BLaER1 (cell line): ENCODE measurements at regions not wholly inside any gene's neighbourhood (a gene's known extent, or its start where the extent isn't known, plus 50 kb on each side); places are given as distances from the start of the nearest gene placed in this dataset.

Experiments used
- H3K27ac ChIP-seq: shearing (Covaris generic); formaldehyde crosslinking; 2 replicates; pipeline ENCODE4 v1.8.1; 2022
- H3K27me3 ChIP-seq: shearing (Covaris generic); formaldehyde crosslinking; 2 replicates; pipeline ENCODE4 v1.8.1; 2022
- H3K36me3 ChIP-seq: shearing (Covaris generic); formaldehyde crosslinking; 2 replicates; pipeline ENCODE4 v1.8.1; 2022
- H3K4me1 ChIP-seq: shearing (Covaris generic); formaldehyde crosslinking; 2 replicates; pipeline ENCODE4 v1.8.1; 2022
- H3K4me2 ChIP-seq: shearing (Covaris generic); formaldehyde crosslinking; 2 replicates; pipeline ENCODE4 v1.8.1; 2022
- H3K4me3 ChIP-seq: shearing (Covaris generic); formaldehyde crosslinking; 2 replicates; pipeline ENCODE4 v1.8.1; 2022
- H3K9ac ChIP-seq: shearing (Covaris generic); formaldehyde crosslinking; 2 replicates; pipeline ENCODE4 v1.8.1; 2022
- H3K9me3 ChIP-seq: shearing (Covaris generic); formaldehyde crosslinking; 2 replicates; pipeline ENCODE4 v1.8.1; 2022
- H4K20me1 ChIP-seq: shearing (Covaris generic); formaldehyde crosslinking; 2 replicates; pipeline ENCODE4 v1.8.1; 2022
- Cebpa-rat ChIP-seq: shearing (Covaris generic); IDR thresholded peaks from 2 replicates; pipeline ENCODE4 v1.8.1; 2022

GRCh38 chr16:72247821-72248253, 75.9 kb upstream of the PMFBP1 start:
- Histone ChIP-seq H3K27me3 (no peaks in the 10 kb centered on the region), H3K9ac (no peak overlapping the region), H3K9me3 (no peaks in the 10 kb centered on the region), H3K4me1 (no peaks in the 10 kb centered on the region), H3K27ac (no peak overlapping the region), H4K20me1 (no peaks in the 10 kb centered on the region), H3K36me3 (no peaks in the 10 kb centered on the region), H3K4me2 (no peak overlapping the region), H3K4me3 (no peak overlapping the region)
- TF ChIP-seq Cebpa-rat: no peak

DNA sequence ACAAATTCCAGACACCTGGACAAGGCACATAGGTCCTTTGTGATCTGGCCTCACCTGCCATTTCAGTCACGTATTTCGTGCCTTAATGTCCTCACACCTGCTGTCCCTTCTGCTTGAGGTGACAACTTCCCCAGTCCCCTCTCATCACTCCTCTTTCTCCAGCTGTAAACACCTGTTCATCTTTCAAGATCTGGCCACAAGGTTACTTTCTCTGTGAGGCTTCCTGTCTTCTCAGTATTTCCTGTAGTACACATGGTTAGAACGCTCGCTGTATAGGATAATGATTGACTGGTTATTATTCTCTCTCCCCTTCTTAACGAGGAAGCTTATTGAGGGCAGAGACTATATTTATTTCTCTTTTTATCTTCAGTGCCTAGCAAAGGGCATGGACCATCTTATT, 74.5 kb upstream of the PMFBP1 start:
- no peak overlapping the region for H3K27ac ChIP-seq
- no peak overlapping the region for H3K4me2 ChIP-seq
- H3K9me3 ChIP-seq: no peaks in the 10 kb centered on the region
- no peaks in the 10 kb centered on the region for H3K36me3 ChIP-seq
- TF ChIP-seq Cebpa-rat: no peak
- no peaks in the 10 kb centered on the region for H4K20me1 ChIP-seq
- no peaks in the 10 kb centered on the region for H3K27me3 ChIP-seq
- H3K4me3 ChIP-seq: no peak overlapping the region
- H3K4me1 ChIP-seq: no peaks in the 10 kb centered on the region
- H3K9ac ChIP-seq: no peak overlapping the region

DNA sequence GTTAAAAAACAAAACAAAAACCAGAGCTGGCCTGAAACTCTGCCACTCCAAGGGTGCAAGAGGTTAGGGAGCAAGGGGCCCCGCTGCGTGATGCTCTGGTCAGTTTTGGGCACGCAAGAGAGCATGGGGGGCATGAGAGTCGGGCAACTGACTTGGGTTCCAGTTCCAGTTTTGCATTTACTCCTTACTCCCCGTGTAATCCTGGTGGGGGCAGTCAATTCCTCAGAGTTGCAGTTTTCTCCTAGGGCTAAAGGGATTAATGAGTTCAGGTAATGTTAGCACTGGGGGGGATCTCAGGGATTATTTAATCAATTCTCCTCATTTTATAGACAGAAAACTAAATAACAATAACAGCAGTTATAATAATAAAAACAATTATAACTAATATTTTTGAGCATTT, 72.9 kb upstream of the PMFBP1 start:
- no peaks in the 10 kb centered on the region for H3K27me3 ChIP-seq
- no peak overlapping the region for H3K27ac ChIP-seq
- H4K20me1 ChIP-seq: no peaks in the 10 kb centered on the region
- H3K4me3 ChIP-seq: no peak overlapping the region
- H3K9ac ChIP-seq: no peak overlapping the region
- no peaks in the 10 kb centered on the region for H3K36me3 ChIP-seq
- H3K4me1 ChIP-seq: no peaks in the 10 kb centered on the region
- H3K9me3 ChIP-seq: no peaks in the 10 kb centered on the region
- no peak overlapping the region for H3K4me2 ChIP-seq
- no peak for TF ChIP-seq Cebpa-rat

DNA sequence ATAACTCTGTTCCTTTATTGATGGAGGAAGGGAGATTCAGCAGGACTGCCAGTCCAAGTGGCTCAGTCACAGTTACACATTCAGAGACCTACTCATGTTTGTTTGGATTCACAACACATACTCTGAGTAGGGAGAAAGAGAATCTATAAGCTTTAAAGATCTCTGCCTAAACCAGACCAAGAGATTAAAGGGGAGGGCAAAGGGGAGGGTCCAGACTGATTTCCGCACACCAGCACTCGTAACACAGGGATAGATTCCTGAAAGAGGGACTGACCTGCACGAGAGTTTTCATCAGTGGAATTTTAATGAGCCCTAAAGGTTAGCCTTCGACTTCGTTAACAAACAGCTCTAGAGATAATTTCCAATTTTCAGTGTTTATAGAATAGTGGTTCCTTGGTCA, 71.7 kb upstream of the PMFBP1 start:
- H4K20me1 ChIP-seq: no peaks in the 10 kb centered on the region
- no peaks in the 10 kb centered on the region for H3K27me3 ChIP-seq
- H3K9ac ChIP-seq: no peak overlapping the region
- H3K4me1 ChIP-seq: no peaks in the 10 kb centered on the region
- no peak overlapping the region for H3K27ac ChIP-seq
- TF ChIP-seq Cebpa-rat: no peak
- H3K36me3 ChIP-seq: no peaks in the 10 kb centered on the region
- no peak overlapping the region for H3K4me2 ChIP-seq
- no peaks in the 10 kb centered on the region for H3K9me3 ChIP-seq
- H3K4me3 ChIP-seq: no peak overlapping the region

DNA sequence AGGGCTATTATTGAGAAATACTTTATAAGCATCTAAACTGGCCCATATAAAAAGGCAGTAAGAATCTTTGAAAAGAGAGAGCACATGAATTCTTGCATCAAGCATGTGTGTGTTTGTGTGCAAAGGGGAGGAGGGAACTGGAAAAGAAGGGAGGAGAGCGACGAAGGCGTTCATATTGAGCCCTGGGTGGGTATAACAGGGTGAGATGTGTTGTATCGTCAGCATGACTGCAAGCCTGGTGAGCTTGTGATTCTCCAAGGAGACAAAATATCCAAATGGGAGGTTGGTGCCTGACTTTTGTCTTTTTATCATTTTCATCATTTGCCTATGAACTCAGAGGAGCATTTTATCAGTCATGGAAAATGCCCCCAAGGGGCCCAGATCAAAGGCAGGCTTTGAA, 70.8 kb upstream of the PMFBP1 start:
- TF ChIP-seq Cebpa-rat: no peak
- no peak overlapping the region for H3K9ac ChIP-seq
- H3K36me3 ChIP-seq: no peaks in the 10 kb centered on the region
- no peak overlapping the region for H3K4me3 ChIP-seq
- H3K27ac ChIP-seq: no peak overlapping the region
- H3K9me3 ChIP-seq: no peaks in the 10 kb centered on the region
- no peaks in the 10 kb centered on the region for H3K27me3 ChIP-seq
- no peak overlapping the region for H3K4me2 ChIP-seq
- no peaks in the 10 kb centered on the region for H4K20me1 ChIP-seq
- H3K4me1 ChIP-seq: no peaks in the 10 kb centered on the region

- Histone ChIP-seq H3K27me3 (no peaks in the 10 kb centered on the region), H3K4me1 (no peaks in the 10 kb centered on the region), H3K4me2 (no peak overlapping the region), H4K20me1 (no peaks in the 10 kb centered on the region), H3K36me3 (no peaks in the 10 kb centered on the region), H3K4me3 (no peak overlapping the region), H3K27ac (no peak overlapping the region), H3K9me3 (no peaks in the 10 kb centered on the region), H3K9ac (no peak overlapping the region)
- TF ChIP-seq Cebpa-rat: no peak
These were observed 70.0 kb upstream of the PMFBP1 start for GRCh38 chr16:72241930-72242329.

DNA sequence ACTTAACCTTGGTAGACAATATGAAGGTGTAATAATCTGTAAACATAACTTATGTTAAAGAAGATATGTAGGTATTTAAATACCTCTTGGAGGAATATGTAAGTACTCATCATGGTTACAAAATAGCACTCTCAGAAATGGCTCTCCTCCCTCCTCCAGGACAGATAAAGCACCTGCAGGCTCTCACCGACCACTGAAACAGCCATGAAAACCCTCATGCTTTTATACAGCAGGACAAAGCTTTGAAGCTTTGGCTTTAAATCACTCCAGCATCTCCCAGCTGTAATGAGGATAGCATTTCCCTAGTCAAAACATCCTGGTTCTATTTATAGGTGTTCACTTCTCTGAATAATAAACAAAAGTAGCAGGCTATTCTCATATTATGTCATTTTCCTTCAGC, 69.1 kb upstream of the PMFBP1 start:
- Histone ChIP-seq H3K9ac (no peak overlapping the region), H4K20me1 (no peaks in the 10 kb centered on the region), H3K27ac (no peak overlapping the region), H3K36me3 (no peaks in the 10 kb centered on the region), H3K4me1 (no peaks in the 10 kb centered on the region), H3K4me2 (no peak overlapping the region), H3K27me3 (no peaks in the 10 kb centered on the region), H3K4me3 (no peak overlapping the region), H3K9me3 (no peaks in the 10 kb centered on the region)
- TF ChIP-seq Cebpa-rat: no peak

DNA sequence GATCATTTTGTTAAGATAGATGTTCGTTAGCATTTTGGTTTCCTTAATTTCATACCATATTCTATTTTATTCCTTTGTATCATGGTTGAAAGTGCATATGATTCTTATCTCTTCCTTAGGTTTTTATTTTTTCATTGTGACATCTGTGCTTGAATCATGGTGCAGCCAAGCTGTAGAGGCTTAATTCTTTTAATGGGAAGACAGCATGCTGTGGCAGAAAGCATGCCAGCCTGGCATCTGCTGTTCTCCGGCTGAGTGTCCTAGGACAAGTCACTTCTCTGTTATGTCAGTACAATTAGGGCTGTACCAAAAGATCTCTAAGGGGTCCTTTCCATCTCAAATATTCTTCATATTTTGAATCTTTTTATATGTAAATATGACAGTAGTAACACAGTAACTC, 68.5 kb upstream of the PMFBP1 start:
- H3K27ac ChIP-seq: no peak overlapping the region
- TF ChIP-seq Cebpa-rat: no peak
- H3K9ac ChIP-seq: no peak overlapping the region
- H3K4me3 ChIP-seq: no peak overlapping the region
- H3K36me3 ChIP-seq: no peaks in the 10 kb centered on the region
- H3K9me3 ChIP-seq: no peaks in the 10 kb centered on the region
- no peak overlapping the region for H3K4me2 ChIP-seq
- H3K27me3 ChIP-seq: no peaks in the 10 kb centered on the region
- H3K4me1 ChIP-seq: no peaks in the 10 kb centered on the region
- H4K20me1 ChIP-seq: no peaks in the 10 kb centered on the region

- Histone ChIP-seq H3K27me3 (no peaks in the 10 kb centered on the region), H3K9me3 (no peaks in the 10 kb centered on the region; the same call in 1 of the 2 replicates), H3K9ac (no peak overlapping the region), H3K27ac (no peak overlapping the region), H3K4me1 (no peaks in the 10 kb centered on the region), H4K20me1 (no peaks in the 10 kb centered on the region), H3K4me3 (no peak overlapping the region), H3K4me2 (no peak overlapping the region), H3K36me3 (no peaks in the 10 kb centered on the region)
- TF ChIP-seq Cebpa-rat: no peak
These were observed 64.9 kb upstream of the PMFBP1 start for GRCh38 chr16:72236866-72237265.

DNA sequence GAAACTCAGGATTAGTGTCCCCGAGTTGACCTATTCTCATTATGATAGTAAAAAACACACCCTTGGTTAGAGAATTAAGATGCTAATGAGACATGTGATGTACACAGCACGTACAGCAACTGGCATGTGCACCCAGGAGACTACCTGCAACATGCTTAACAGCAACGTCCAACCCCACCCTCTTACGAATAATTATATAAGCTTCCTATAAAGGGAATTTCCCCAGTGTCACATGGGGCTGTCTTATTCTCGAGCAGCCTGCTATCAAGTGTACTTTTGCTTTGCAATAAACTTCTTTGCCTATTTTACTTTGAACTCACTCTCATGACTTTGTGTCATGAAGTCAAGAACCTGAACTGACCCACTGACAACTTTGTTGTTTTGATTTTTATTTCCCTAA, 62.4 kb upstream of the PMFBP1 start:
- no peak overlapping the region for H3K27ac ChIP-seq
- H3K4me2 ChIP-seq: no peak overlapping the region
- H3K36me3 ChIP-seq: no peaks in the 10 kb centered on the region
- no peaks in the 10 kb centered on the region for H4K20me1 ChIP-seq
- H3K9ac ChIP-seq: no peak overlapping the region
- no peaks in the 10 kb centered on the region; the same call in 1 of the 2 replicates for H3K9me3 ChIP-seq
- no peak for TF ChIP-seq Cebpa-rat
- no peak overlapping the region for H3K4me3 ChIP-seq
- H3K27me3 ChIP-seq: no peaks in the 10 kb centered on the region
- no peaks in the 10 kb centered on the region for H3K4me1 ChIP-seq

GRCh38 chr16:72228014-72228413, 56.1 kb upstream of the PMFBP1 start:
- Histone ChIP-seq H3K4me2 (no peak overlapping the region), H3K4me1 (no peaks in the 10 kb centered on the region), H3K9me3 (no peaks in the 10 kb centered on the region), H3K27me3 (no peaks in the 10 kb centered on the region), H4K20me1 (no peaks in the 10 kb centered on the region), H3K36me3 (no peaks in the 10 kb centered on the region), H3K9ac (no peak overlapping the region), H3K4me3 (no peak overlapping the region), H3K27ac (no peak overlapping the region)
- TF ChIP-seq Cebpa-rat: no peak
